ENCODE measurements at regions not wholly inside any gene's neighbourhood (a gene's known extent, or its start where the extent isn't known, plus 50 kb on each side); places are given as distances from the start of the nearest gene placed in this dataset.

- TF ChIP-seq ELK4 (IDR thresholded peaks at IDR 0.05; ENCODE audit: borderline replicate concordance, low read depth, low read length) (no peak), ZNF561 (tag by site-specific recombination; IDR thresholded peaks at IDR 0.05; ENCODE audit: borderline replicate concordance) (no peak), CTCF (tag by site-specific recombination; IDR thresholded peaks at IDR 0.05) (no peak), ZNF501 (tag by site-specific recombination; IDR thresholded peaks at IDR 0.05) (no peak), ZNF423 (tag by site-specific recombination; IDR thresholded peaks at IDR 0.05) (no peak), IKZF3 (tag by site-specific recombination; IDR thresholded peaks at IDR 0.05) (no peak), SETDB1 (IDR thresholded peaks at IDR 0.05; ENCODE audit: insufficient read length, low read length) (no peak), HIC1 (tag by site-specific recombination; IDR thresholded peaks at IDR 0.05) (no peak), ZBTB44 (tag by site-specific recombination; IDR thresholded peaks at IDR 0.05) (no peak), ZNF239 (tag by site-specific recombination; IDR thresholded peaks at IDR 0.05) (no peak), ZNF350 (tag by site-specific recombination; IDR thresholded peaks at IDR 0.05) (no peak), YY1 (tag by site-specific recombination; IDR thresholded peaks at IDR 0.05) (no peak), ZBTB26 (tag by site-specific recombination; optimal IDR thresholded peaks at IDR 0.05) (no peak), ZNF549 (tag by site-specific recombination; IDR thresholded peaks at IDR 0.05) (no peak)
These were observed 394.8 kb downstream of the LRFN5 start for GRCh38 chr14:42001431-42001830.

Data from HEK293 (cell line).